ENCODE measurements at regions not wholly inside any gene's neighbourhood (a gene's known extent, or its start where the extent isn't known, plus 50 kb on each side); places are given as distances from the start of the nearest gene placed in this dataset.
"Not testable (repeated sequence)": the region's sequence is repeated elsewhere in the genome, so short reads cannot be mapped to it uniquely, and the experiment has no call there.

GRCh38 chr5:166899343-166899742 is 1392.1 kb upstream of the WWC1 start:
- no peaks in the 10 kb centered on the region for H3K36me3 ChIP-seq (ENCODE audit: control insufficient read depth, insufficient read depth, low read length)
- no peaks in the 10 kb centered on the region for H3K27me3 ChIP-seq (ENCODE audit: control insufficient read depth, insufficient read depth, low read length)
- no CpG with 5 or more reads among the region's 5 CpGs for WGBS (ENCODE audit: insufficient coverage, low lambda C conversion rate)
- H3K4me1 ChIP-seq (ENCODE audit: control insufficient read depth, insufficient read depth, low read length), result no peaks in the 10 kb centered on the region
- no peak overlapping the region for H3K27ac ChIP-seq (ENCODE audit: low read length)
- DNase-seq, result no peak
- H3K4me3 ChIP-seq (ENCODE audit: low read length), result no peak overlapping the region
- no peaks in the 10 kb centered on the region for H3K9me3 ChIP-seq (ENCODE audit: control insufficient read depth, low read depth, low read length)

GRCh38 chr5:166904571-166904970 is 1386.9 kb upstream of the WWC1 start:
- no peak for DNase-seq
- H3K4me3 ChIP-seq (ENCODE audit: low read length), result no peak overlapping the region
- H3K9me3 ChIP-seq (ENCODE audit: control insufficient read depth, low read depth, low read length), result peaks cover 2% of the 10 kb centered on the region
- WGBS (ENCODE audit: insufficient coverage, low lambda C conversion rate), result no CpG with 5 or more reads among the region's 7 CpGs
- no peak overlapping the region for H3K27ac ChIP-seq (ENCODE audit: low read length)
- no peaks in the 10 kb centered on the region for H3K36me3 ChIP-seq (ENCODE audit: control insufficient read depth, insufficient read depth, low read length)
- no peaks in the 10 kb centered on the region for H3K4me1 ChIP-seq (ENCODE audit: control insufficient read depth, insufficient read depth, low read length)
- no peaks in the 10 kb centered on the region for H3K27me3 ChIP-seq (ENCODE audit: control insufficient read depth, insufficient read depth, low read length)

- H3K27ac ChIP-seq (ENCODE audit: low read length), result no peak overlapping the region
- H3K9me3 ChIP-seq (ENCODE audit: control insufficient read depth, low read depth, low read length), result peaks cover 2% of the 10 kb centered on the region
- DNase-seq, result no peak
- H3K27me3 ChIP-seq (ENCODE audit: control insufficient read depth, insufficient read depth, low read length), result no peaks in the 10 kb centered on the region
- no peak overlapping the region for H3K4me3 ChIP-seq (ENCODE audit: low read length)
- no peaks in the 10 kb centered on the region for H3K4me1 ChIP-seq (ENCODE audit: control insufficient read depth, insufficient read depth, low read length)
- WGBS (ENCODE audit: insufficient coverage, low lambda C conversion rate), result 67% methylated on average over 2 of the region's 6 CpGs
- no peaks in the 10 kb centered on the region for H3K36me3 ChIP-seq (ENCODE audit: control insufficient read depth, insufficient read depth, low read length)
Measured at GRCh38 chr5:166906991-166907713, 1384.3 kb upstream of the WWC1 start.

GRCh38 chr5:166909040-166909439 is 1382.4 kb upstream of the WWC1 start:
- H3K27me3 ChIP-seq (ENCODE audit: control insufficient read depth, insufficient read depth, low read length), result no peaks in the 10 kb centered on the region
- no peak overlapping the region for H3K4me3 ChIP-seq (ENCODE audit: low read length)
- no peaks in the 10 kb centered on the region for H3K4me1 ChIP-seq (ENCODE audit: control insufficient read depth, insufficient read depth, low read length)
- DNase-seq, result no peak
- peaks cover 2% of the 10 kb centered on the region for H3K9me3 ChIP-seq (ENCODE audit: control insufficient read depth, low read depth, low read length)
- no peaks in the 10 kb centered on the region for H3K36me3 ChIP-seq (ENCODE audit: control insufficient read depth, insufficient read depth, low read length)
- H3K27ac ChIP-seq (ENCODE audit: low read length), result no peak overlapping the region

- no peaks in the 10 kb centered on the region for H3K9me3 ChIP-seq (ENCODE audit: control insufficient read depth, low read depth, low read length)
- 89% methylated on average over 2 of the region's 2 CpGs for WGBS (ENCODE audit: insufficient coverage, low lambda C conversion rate)
- DNase-seq, result no peak
- H3K27me3 ChIP-seq (ENCODE audit: control insufficient read depth, insufficient read depth, low read length), result no peaks in the 10 kb centered on the region
- no peak overlapping the region for H3K27ac ChIP-seq (ENCODE audit: low read length)
- H3K4me3 ChIP-seq (ENCODE audit: low read length), result no peak overlapping the region
- H3K36me3 ChIP-seq (ENCODE audit: control insufficient read depth, insufficient read depth, low read length), result no peaks in the 10 kb centered on the region
- no peaks in the 10 kb centered on the region for H3K4me1 ChIP-seq (ENCODE audit: control insufficient read depth, insufficient read depth, low read length)
Measured at GRCh38 chr5:166909926-166910325, 1381.5 kb upstream of the WWC1 start.

GRCh38 chr5:166910995-166911394 is 1380.5 kb upstream of the WWC1 start:
- Histone ChIP-seq H3K4me3 (ENCODE audit: low read length) (no peak overlapping the region), H3K27ac (ENCODE audit: low read length) (no peak overlapping the region), H3K9me3 (ENCODE audit: control insufficient read depth, low read depth, low read length) (no peaks in the 10 kb centered on the region), H3K4me1 (ENCODE audit: control insufficient read depth, insufficient read depth, low read length) (no peaks in the 10 kb centered on the region), H3K27me3 (ENCODE audit: control insufficient read depth, insufficient read depth, low read length) (no peaks in the 10 kb centered on the region), H3K36me3 (ENCODE audit: control insufficient read depth, insufficient read depth, low read length) (no peaks in the 10 kb centered on the region)
- no CpG with 5 or more reads among the region's 3 CpGs for WGBS (ENCODE audit: insufficient coverage, low lambda C conversion rate)
- DNase-seq, result no peak

- Histone ChIP-seq H3K27me3 (ENCODE audit: control insufficient read depth, insufficient read depth, low read length) (no peaks in the 10 kb centered on the region), H3K4me1 (ENCODE audit: control insufficient read depth, insufficient read depth, low read length) (no peaks in the 10 kb centered on the region), H3K27ac (ENCODE audit: low read length) (no peak overlapping the region), H3K4me3 (ENCODE audit: low read length) (no peak overlapping the region), H3K36me3 (ENCODE audit: control insufficient read depth, insufficient read depth, low read length) (no peaks in the 10 kb centered on the region), H3K9me3 (ENCODE audit: control insufficient read depth, low read depth, low read length) (no peaks in the 10 kb centered on the region)
- DNase-seq, result no peak
- WGBS (ENCODE audit: insufficient coverage, low lambda C conversion rate), result no CpG with 5 or more reads among the region's 4 CpGs
Measured at GRCh38 chr5:166916021-166916420, 1375.4 kb upstream of the WWC1 start.

- no peaks in the 10 kb centered on the region for H3K4me1 ChIP-seq (ENCODE audit: control insufficient read depth, insufficient read depth, low read length)
- WGBS (ENCODE audit: insufficient coverage, low lambda C conversion rate), result no CpG with 5 or more reads among the region's 11 CpGs
- no peaks in the 10 kb centered on the region for H3K36me3 ChIP-seq (ENCODE audit: control insufficient read depth, insufficient read depth, low read length)
- no peak for DNase-seq
- H3K27ac ChIP-seq (ENCODE audit: low read length), result no peak overlapping the region
- H3K27me3 ChIP-seq (ENCODE audit: control insufficient read depth, insufficient read depth, low read length), result no peaks in the 10 kb centered on the region
- H3K9me3 ChIP-seq (ENCODE audit: control insufficient read depth, low read depth, low read length), result peaks cover 9% of the 10 kb centered on the region
- no peak overlapping the region for H3K4me3 ChIP-seq (ENCODE audit: low read length)
Measured at GRCh38 chr5:166926138-166926537, 1365.3 kb upstream of the WWC1 start.

- DNase-seq; H3K4me1 ChIP-seq (ENCODE audit: control insufficient read depth, insufficient read depth, low read length); H3K27me3 ChIP-seq (ENCODE audit: control insufficient read depth, insufficient read depth, low read length); H3K27ac ChIP-seq (ENCODE audit: low read length); H3K36me3 ChIP-seq (ENCODE audit: control insufficient read depth, insufficient read depth, low read length); H3K4me3 ChIP-seq (ENCODE audit: low read length); H3K9me3 ChIP-seq (ENCODE audit: control insufficient read depth, low read depth, low read length): not testable (repeated sequence)
- no CpG with 5 or more reads among the region's 48 CpGs for WGBS (ENCODE audit: insufficient coverage, low lambda C conversion rate)
Measured at GRCh38 chr5:166926806-166927475, 1364.5 kb upstream of the WWC1 start.

- H3K4me3 ChIP-seq (ENCODE audit: low read length), result no peak overlapping the region
- WGBS (ENCODE audit: insufficient coverage, low lambda C conversion rate), result no CpG with 5 or more reads among the region's 22 CpGs
- DNase-seq, result no peak
Measured at GRCh38 chr5:166936351-166936750, 1355.1 kb upstream of the WWC1 start.

GRCh38 chr5:166938071-166938470 is 1353.4 kb upstream of the WWC1 start:
- 71% methylated on average over 1 of the region's 2 CpGs for WGBS (ENCODE audit: insufficient coverage, low lambda C conversion rate)
- Histone ChIP-seq H3K36me3 (ENCODE audit: control insufficient read depth, insufficient read depth, low read length) (no peaks in the 10 kb centered on the region), H3K27me3 (ENCODE audit: control insufficient read depth, insufficient read depth, low read length) (no peaks in the 10 kb centered on the region), H3K4me3 (ENCODE audit: low read length) (no peak overlapping the region), H3K4me1 (ENCODE audit: control insufficient read depth, insufficient read depth, low read length) (no peaks in the 10 kb centered on the region), H3K9me3 (ENCODE audit: control insufficient read depth, low read depth, low read length) (peaks cover 7% of the 10 kb centered on the region), H3K27ac (ENCODE audit: low read length) (no peak overlapping the region)
- no peak for DNase-seq

More at GRCh38 chr5:166936351-166936750, 1355.1 kb upstream of the WWC1 start:
- Histone ChIP-seq H3K36me3 (ENCODE audit: control insufficient read depth, insufficient read depth, low read length) (no peaks in the 10 kb centered on the region), H3K27ac (ENCODE audit: low read length) (no peak overlapping the region), H3K9me3 (ENCODE audit: control insufficient read depth, low read depth, low read length) (peaks cover 7% of the 10 kb centered on the region), H3K4me1 (ENCODE audit: control insufficient read depth, insufficient read depth, low read length) (no peaks in the 10 kb centered on the region), H3K27me3 (ENCODE audit: control insufficient read depth, insufficient read depth, low read length) (no peaks in the 10 kb centered on the region)
